Tibial nerve (tissue), 4 donors: ENCODE measurements at regions not wholly inside any gene's neighbourhood (a gene's known extent, or its start where the extent isn't known, plus 50 kb on each side); places are given as distances from the start of the nearest gene placed in this dataset.
"Not testable (repeated sequence)": the region's sequence is repeated elsewhere in the genome, so short reads cannot be mapped to it uniquely, and the experiment has no call there.

Experiments used
- EP300 ChIP-seq, 2 donors: sonication (generic); formaldehyde crosslinking; IDR thresholded peaks; one replicate each; pipeline ENCODE4 v1.6.1; 2017; ENCODE audit warnings: antibody characterized with exemption in 2 of 2, mild to moderate bottlenecking in 1 of 2
- POLR2A ChIP-seq, 2 donors: fragments of 450-650 bp; IDR thresholded peaks; one replicate each; pipeline ENCODE4 v1.6.1; 2017; ENCODE audit warnings: antibody characterized with exemption in 2 of 2, mild to moderate bottlenecking in 2 of 2, moderate library complexity in 2 of 2
- TF ChIP-seq, protein P1 (sequence below), 5 experiments: fragments of 200-600 bp in 3 of 5; fragments of 450-650 bp in 2 of 5; sonication (generic) in 3 of 5; IDR thresholded peaks; one replicate each; pipeline ENCODE4 v1.5.1; 2016 to 2019; ENCODE audit warnings: antibody characterized with exemption in 5 of 5, mild to moderate bottlenecking in 3 of 5, moderate library complexity in 2 of 5

- TF ChIP-seq, protein P1, sequence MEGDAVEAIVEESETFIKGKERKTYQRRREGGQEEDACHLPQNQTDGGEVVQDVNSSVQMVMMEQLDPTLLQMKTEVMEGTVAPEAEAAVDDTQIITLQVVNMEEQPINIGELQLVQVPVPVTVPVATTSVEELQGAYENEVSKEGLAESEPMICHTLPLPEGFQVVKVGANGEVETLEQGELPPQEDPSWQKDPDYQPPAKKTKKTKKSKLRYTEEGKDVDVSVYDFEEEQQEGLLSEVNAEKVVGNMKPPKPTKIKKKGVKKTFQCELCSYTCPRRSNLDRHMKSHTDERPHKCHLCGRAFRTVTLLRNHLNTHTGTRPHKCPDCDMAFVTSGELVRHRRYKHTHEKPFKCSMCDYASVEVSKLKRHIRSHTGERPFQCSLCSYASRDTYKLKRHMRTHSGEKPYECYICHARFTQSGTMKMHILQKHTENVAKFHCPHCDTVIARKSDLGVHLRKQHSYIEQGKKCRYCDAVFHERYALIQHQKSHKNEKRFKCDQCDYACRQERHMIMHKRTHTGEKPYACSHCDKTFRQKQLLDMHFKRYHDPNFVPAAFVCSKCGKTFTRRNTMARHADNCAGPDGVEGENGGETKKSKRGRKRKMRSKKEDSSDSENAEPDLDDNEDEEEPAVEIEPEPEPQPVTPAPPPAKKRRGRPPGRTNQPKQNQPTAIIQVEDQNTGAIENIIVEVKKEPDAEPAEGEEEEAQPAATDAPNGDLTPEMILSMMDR (IDR thresholded peaks at IDR 0.05) = not testable (repeated sequence)
- TF ChIP-seq POLR2A, EP300 (IDR thresholded peaks at IDR 0.05): not testable (repeated sequence)
These were observed 634.3 kb upstream of the CHD1 start for GRCh38 chr5:99562937-99563627.
